Endothelial cell (in vitro differentiated cells): ENCODE measurements at regions not wholly inside any gene's neighbourhood (a gene's known extent, or its start where the extent isn't known, plus 50 kb on each side); places are given as distances from the start of the nearest gene placed in this dataset.
"Not testable (repeated sequence)": the region's sequence is repeated elsewhere in the genome, so short reads cannot be mapped to it uniquely, and the experiment has no call there.

Experiments used
- DNase-seq: peaks from one replicate; pipeline ENCODE4 v3.0.0; 2021; ENCODE audit warnings: low spot score
- H3K27ac Mint-ChIP-seq: one replicate; pipeline ENCODE4 v1.8.0; 2021; ENCODE audit warnings: mixed read lengths, inconsistent platforms; ENCODE audit not compliant: unreplicated experiment
- H3K27me3 Mint-ChIP-seq: one replicate; pipeline ENCODE4 v1.8.0; 2021; ENCODE audit warnings: mild to moderate bottlenecking, moderate library complexity, mixed read lengths, inconsistent platforms; ENCODE audit not compliant: unreplicated experiment
- H3K36me3 Mint-ChIP-seq: one replicate; pipeline ENCODE4 v1.8.0; 2021; ENCODE audit warnings: mild to moderate bottlenecking, low read depth, mixed read lengths, inconsistent platforms; ENCODE audit not compliant: unreplicated experiment
- H3K4me1 Mint-ChIP-seq: one replicate; pipeline ENCODE4 v1.8.0; 2021; ENCODE audit warnings: mild to moderate bottlenecking, mixed read lengths, inconsistent platforms; ENCODE audit not compliant: unreplicated experiment
- H3K4me3 Mint-ChIP-seq: one replicate; pipeline ENCODE4 v1.8.0; 2021; ENCODE audit warnings: mild to moderate bottlenecking, mixed read lengths, inconsistent platforms; ENCODE audit not compliant: unreplicated experiment
- H3K9me3 Mint-ChIP-seq: one replicate; pipeline ENCODE4 v1.8.0; 2021; ENCODE audit warnings: mixed read lengths, inconsistent platforms; ENCODE audit not compliant: unreplicated experiment
- TF ChIP-seq, protein P1 (sequence below): fragments of 200-600 bp; sonication (generic); IDR thresholded peaks from one replicate; pipeline ENCODE4 v1.5.0; 2021; ENCODE audit warnings: antibody characterized with exemption; ENCODE audit not compliant: unreplicated experiment

DNA sequence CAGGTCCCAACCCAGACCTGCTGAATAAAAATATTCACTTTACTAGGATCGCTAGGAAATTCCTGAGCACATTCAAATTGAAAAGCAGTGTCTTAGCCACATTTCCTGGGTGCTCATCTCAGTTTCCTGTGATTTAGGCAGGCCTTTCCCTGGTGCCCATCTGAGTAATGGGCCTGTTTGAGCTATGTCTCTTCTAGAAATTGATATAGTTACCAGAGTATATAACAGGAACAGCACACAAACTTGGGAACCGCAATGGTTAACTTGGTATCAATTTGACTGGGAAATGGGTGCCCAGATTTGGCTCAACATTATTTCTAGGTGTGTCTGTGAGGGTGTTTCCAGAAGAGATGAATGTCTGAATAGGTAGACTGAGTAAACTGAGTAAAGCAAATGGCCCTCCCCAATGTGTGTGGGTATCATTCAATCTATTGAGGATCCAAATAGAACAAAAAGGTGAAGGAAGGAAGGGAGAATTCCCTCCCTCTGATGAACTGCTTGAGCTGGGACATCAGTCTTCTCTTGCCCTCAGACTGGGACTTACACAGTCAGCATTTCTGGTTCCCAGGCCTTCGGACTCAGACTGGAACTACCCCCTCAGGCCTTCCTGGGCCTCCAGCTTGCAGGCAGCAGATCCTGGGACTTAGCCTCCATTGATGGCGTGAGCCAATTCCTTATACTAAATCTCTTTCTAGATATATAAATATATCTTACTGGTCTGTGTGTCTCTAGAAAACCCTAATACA lies 99.1 kb downstream of the CCDC71L start:
- no peak overlapping the region for H3K27ac Mint-ChIP-seq
- TF ChIP-seq, protein P1, sequence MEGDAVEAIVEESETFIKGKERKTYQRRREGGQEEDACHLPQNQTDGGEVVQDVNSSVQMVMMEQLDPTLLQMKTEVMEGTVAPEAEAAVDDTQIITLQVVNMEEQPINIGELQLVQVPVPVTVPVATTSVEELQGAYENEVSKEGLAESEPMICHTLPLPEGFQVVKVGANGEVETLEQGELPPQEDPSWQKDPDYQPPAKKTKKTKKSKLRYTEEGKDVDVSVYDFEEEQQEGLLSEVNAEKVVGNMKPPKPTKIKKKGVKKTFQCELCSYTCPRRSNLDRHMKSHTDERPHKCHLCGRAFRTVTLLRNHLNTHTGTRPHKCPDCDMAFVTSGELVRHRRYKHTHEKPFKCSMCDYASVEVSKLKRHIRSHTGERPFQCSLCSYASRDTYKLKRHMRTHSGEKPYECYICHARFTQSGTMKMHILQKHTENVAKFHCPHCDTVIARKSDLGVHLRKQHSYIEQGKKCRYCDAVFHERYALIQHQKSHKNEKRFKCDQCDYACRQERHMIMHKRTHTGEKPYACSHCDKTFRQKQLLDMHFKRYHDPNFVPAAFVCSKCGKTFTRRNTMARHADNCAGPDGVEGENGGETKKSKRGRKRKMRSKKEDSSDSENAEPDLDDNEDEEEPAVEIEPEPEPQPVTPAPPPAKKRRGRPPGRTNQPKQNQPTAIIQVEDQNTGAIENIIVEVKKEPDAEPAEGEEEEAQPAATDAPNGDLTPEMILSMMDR, result no peak

DNA sequence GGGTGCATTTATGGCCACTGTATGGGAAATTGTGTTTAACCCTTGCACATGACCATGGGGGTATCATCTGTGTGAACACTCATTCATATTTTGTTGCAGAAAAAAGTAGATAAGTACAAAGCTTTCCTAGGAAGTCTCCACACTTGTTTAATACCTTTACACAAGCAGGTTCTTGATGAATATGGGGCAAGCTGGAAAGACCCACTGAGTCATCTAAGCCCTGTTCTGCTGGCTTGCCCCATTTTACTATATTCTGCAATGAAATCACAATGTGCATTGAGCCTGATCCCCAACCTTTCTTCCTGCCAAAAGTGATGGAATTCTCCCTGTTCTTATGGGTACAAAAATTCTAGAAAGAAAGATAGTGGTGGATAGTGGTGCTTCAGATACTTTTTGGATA lies 99.8 kb downstream of the CCDC71L start:
- no peaks in the 10 kb centered on the region for H3K36me3 Mint-ChIP-seq
- no peak for DNase-seq
- no peak overlapping the region for H3K27ac Mint-ChIP-seq
- H3K4me3 Mint-ChIP-seq, result no peak overlapping the region
- H3K27me3 Mint-ChIP-seq, result peaks cover 10% of the 10 kb centered on the region
- H3K4me1 Mint-ChIP-seq, result no peaks in the 10 kb centered on the region
- no peaks in the 10 kb centered on the region for H3K9me3 Mint-ChIP-seq
- TF ChIP-seq, protein P1, result no peak

More for the DNA sequence above, 99.1 kb downstream of the CCDC71L start:
- DNase-seq, result no peak
- Mint-ChIP-seq H3K4me3 (no peak overlapping the region), H3K9me3 (no peaks in the 10 kb centered on the region), H3K27me3 (peaks cover 10% of the 10 kb centered on the region), H3K36me3 (no peaks in the 10 kb centered on the region), H3K4me1 (no peaks in the 10 kb centered on the region)

DNA sequence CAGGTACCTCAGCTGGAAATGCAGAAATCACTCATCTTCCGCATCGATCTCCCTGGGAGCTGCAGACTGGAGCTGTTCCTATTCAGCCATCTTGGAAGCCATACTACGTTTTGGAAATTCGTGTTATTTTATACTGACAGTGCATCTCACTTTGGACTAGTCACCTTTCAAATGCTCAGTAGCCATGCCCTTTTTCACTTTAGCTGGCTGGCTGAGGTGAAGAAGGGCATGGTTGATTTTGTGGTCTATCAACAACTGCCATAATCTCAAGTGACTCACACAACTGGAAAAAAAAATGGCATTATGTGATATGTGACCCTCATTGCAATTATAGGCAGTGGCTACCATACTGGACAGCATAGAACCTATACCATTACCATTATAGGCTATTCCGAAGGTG lies 100.5 kb downstream of the CCDC71L start:
- no peaks in the 10 kb centered on the region for H3K9me3 Mint-ChIP-seq
- TF ChIP-seq, protein P1, result no peak
- H3K4me1 Mint-ChIP-seq, result no peaks in the 10 kb centered on the region
- DNase-seq, result no peak
- no peaks in the 10 kb centered on the region for H3K36me3 Mint-ChIP-seq
- H3K4me3 Mint-ChIP-seq, result no peak overlapping the region
- H3K27me3 Mint-ChIP-seq, result peaks cover 9% of the 10 kb centered on the region
- no peak overlapping the region for H3K27ac Mint-ChIP-seq

DNA sequence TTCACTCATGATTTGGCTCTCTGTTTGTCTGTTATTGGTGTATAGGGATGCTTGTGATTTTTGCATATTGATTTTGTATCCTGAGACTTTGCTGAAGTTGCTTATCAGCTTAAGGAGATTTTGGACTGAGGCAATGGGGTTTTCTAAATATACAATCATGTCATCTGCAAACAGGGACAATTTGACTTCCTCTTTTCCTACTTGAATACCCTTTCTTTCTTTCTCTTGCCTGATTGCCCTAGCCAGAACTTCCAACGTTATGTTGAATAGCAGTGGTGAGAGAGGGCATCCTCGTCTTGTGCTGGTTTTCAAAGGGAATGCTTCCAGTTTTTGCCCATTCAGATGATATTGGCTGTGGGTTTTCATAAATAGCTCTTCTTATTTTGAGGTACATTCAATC lies 104.7 kb downstream of the CCDC71L start:
- not testable (repeated sequence) for H3K27me3 Mint-ChIP-seq, DNase-seq, H3K36me3 Mint-ChIP-seq, H3K9me3 Mint-ChIP-seq, H3K4me3 Mint-ChIP-seq, H3K4me1 Mint-ChIP-seq, H3K27ac Mint-ChIP-seq

DNA sequence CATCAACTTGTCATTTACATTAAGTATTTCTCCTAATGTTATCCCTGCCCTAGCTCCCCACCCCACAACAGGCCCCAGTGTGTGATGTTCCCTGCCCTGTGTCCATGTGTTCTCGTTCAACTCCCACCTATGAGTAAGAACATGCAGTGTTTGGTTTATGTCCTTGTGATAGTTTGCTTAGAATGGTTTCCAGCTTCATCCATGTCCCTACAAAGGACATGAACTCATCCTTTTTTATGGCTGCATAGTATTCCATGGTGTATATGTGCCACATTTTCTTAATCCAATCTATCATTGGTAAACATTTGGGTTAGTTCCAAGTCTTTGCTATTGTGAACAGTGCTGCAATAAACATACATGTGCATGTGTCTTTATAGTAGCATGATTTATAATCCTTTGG lies 106.3 kb downstream of the CCDC71L start:
- not testable (repeated sequence) for DNase-seq, H3K27ac Mint-ChIP-seq, H3K4me1 Mint-ChIP-seq, H3K36me3 Mint-ChIP-seq, H3K4me3 Mint-ChIP-seq, H3K9me3 Mint-ChIP-seq, H3K27me3 Mint-ChIP-seq

DNA sequence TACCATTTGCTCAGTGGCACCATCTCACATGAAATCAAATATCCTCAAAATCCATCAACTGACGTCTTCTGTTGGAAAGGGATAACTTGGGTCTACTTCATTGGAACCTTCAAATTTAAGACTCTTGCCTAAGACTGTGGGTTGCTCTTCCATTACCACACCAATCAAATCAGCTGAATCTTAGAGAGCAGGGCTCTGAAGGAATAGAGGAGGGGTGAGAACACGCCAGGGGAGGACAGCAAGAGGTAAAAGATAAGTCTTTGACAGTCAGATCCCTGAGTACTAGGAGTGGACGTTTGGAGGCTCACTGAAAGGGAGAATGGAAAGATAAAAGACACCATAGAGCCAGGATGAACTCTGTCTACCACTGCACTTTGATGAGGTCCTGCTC lies 107.5 kb downstream of the CCDC71L start:
- TF ChIP-seq, protein P1, result no peak
- H3K27me3 Mint-ChIP-seq, result peaks cover 4% of the 10 kb centered on the region
- no peak overlapping the region for H3K27ac Mint-ChIP-seq
- H3K4me1 Mint-ChIP-seq, result no peaks in the 10 kb centered on the region
- no peak for DNase-seq
- no peak overlapping the region for H3K4me3 Mint-ChIP-seq
- no peaks in the 10 kb centered on the region for H3K36me3 Mint-ChIP-seq
- H3K9me3 Mint-ChIP-seq, result no peaks in the 10 kb centered on the region
